ENCODE measurements at regions not wholly inside any gene's neighbourhood (a gene's known extent, or its start where the extent isn't known, plus 50 kb on each side); places are given as distances from the start of the nearest gene placed in this dataset.
A peak's percentile ranks its signal among the peaks of the same experiment; 100 is the strongest.
"Not testable (repeated sequence)": the region's sequence is repeated elsewhere in the genome, so short reads cannot be mapped to it uniquely, and the experiment has no call there.

- DNase-seq = peak; percentile 12
These were observed 91.8 kb upstream of the THUMPD2 start for GRCh38 chr2:39870871-39871270.

DNA sequence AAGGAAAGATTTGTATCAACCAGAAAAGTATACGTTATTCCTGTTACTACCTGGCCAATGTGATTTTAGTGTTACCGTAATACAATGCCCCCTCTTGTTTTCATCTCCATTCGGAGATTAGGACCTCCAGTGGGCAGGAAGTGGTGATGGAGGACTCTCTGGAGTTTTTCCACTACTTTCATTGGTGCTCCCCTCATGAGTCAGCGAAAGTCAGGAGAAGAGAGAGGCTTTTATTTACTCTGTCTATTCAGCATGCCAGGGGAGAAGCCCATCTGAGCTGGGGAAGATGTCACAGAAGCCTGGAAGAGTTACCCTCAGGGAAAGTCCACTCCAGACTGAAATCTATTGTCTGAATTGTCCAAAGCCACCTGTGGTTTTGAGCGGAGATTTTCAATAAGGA lies 88.2 kb upstream of the THUMPD2 start:
- DNase-seq = no peak

DNA sequence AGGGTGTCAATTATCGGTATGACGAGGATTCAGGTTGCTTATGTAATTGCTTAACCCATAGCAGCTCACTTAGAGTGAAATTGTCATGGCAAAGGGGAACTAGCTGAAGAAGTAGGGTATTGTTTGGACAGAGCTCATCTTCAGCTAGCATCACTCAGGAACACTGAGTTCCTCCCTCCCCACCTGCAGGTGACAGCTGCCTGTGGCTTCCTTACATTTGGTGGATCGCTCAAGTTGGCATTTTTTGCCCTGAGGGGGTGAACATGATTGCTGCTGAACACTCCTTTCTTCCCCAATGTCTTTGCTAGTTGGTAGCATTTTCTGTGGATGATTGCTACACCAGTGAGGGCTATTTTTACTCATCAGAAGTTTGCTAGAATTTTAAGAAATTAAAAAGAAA lies 86.7 kb upstream of the THUMPD2 start:
- no peak for DNase-seq

DNA sequence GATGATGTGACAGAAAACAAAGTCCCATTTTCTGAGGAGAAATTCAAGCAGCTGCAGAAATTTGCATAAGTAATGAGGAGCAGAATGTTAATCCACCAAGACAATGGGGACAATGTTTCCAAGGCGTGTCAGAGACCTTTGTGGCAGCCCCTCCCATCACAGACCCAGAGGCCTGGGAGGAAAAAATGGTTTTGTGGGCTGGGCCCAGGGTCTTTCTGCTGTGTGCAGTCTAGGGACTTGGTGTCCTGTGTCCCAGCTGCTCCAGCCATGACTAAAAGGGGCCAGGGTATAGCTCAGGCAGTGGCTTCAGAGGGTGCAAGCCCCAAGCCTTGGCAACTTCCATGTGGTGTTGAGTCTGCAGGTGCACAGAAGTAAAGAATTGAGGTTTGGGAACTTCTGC lies 84.6 kb upstream of the THUMPD2 start:
- DNase-seq = not testable (repeated sequence)

DNA sequence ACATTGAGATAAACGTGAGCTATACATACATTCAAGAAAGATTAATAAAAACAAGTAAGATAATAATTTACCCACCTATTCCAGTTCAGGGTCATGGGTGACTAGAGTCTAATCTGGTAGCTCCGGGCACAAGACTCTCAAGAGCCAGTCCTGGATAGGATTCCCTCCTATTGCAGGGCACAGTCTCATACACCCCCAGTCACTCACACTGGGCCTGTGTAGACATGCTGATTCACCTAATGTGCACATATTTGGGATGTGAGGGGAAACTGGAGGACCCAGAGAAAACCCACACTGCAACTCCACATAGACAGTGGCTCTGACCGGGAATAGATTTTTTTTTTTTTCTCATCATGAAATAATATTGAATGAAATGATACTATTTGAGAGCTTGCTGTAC lies 81.5 kb upstream of the THUMPD2 start:
- DNase-seq = no peak

- no peak for DNase-seq
These were observed 79.6 kb upstream of the THUMPD2 start for GRCh38 chr2:39858677-39859076.

DNA sequence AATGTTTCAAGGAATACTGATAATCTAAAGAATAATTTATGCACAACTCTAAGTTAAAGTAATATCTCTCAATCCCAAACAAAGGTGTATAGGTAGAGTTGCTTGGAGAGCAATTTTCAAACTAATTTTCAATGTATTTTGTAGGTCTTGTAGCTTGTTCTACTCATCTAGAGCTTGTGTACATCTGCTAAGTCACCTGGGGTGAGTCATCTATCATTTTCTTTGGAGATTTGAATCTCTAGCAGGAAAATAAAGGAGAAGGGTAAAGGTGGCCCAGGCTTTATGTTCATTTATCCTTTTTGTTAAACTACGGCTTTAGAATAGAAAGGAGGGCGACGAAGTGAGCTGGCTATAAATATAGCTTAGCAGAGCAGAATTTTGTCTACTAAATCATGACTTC lies 76.8 kb upstream of the THUMPD2 start:
- no peak for DNase-seq

- no peak for DNase-seq
These were observed 75.7 kb upstream of the THUMPD2 start for GRCh38 chr2:39854771-39855170.

GRCh38 chr2:39852831-39853230 lies 73.8 kb upstream of the THUMPD2 start:
- no peak for DNase-seq

DNA sequence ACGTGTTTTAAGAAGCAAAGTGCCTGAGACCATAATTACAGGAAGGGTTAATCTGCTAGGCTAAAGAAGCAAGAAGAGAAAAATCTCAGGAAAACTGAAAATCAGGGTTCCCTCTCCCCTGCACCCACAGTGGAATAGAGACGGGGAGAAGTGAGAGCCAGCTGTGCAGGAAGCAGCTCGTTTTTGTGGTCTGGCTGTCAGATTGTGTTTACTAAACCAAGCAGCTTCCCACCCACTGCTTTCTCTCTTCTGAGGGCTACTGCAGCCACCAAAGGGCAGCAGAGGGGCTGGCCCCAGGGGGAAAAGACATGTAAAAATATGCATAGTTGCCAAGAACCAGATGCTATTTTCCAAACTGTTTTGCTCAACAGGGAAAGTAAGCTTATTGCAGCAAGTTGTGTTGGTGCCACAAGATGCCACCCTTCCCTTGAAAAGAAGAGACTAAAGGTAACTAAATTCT lies 72.6 kb upstream of the THUMPD2 start:
- no peak for DNase-seq

- DNase-seq = no peak
These were observed 72.2 kb upstream of the THUMPD2 start for GRCh38 chr2:39851251-39851650.

DNA sequence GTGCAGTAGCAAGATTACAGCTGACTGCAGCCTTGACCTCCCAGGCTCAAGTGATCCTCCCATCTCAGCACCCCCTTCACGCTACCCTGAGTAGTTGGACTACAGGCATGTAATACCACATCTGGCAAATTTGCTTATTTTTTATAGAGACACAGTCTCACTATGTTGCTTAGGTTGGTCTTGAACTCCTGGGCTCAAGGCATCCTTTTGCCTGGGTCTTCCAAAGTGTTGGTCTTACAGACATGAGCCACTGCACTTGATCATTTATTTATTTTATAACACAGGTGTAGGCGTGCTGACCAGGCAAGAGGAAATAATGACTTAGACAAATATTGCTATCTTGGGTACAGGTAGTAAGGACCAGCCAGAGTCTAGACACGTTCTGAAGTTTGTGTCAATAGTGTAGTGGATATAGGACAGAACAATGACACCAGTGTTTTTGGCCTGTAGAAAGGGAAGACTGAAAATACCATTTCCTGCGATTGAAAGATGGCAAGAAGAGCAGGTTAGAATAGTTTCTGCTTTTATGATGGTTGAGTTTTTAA lies 71.0 kb upstream of the THUMPD2 start:
- DNase-seq = no peak

- no peak for DNase-seq
These were observed 70.0 kb upstream of the THUMPD2 start for GRCh38 chr2:39849064-39849463.

- DNase-seq = peak; percentile 34
These were observed 66.5 kb upstream of the THUMPD2 start for GRCh38 chr2:39845460-39846146.

DNA sequence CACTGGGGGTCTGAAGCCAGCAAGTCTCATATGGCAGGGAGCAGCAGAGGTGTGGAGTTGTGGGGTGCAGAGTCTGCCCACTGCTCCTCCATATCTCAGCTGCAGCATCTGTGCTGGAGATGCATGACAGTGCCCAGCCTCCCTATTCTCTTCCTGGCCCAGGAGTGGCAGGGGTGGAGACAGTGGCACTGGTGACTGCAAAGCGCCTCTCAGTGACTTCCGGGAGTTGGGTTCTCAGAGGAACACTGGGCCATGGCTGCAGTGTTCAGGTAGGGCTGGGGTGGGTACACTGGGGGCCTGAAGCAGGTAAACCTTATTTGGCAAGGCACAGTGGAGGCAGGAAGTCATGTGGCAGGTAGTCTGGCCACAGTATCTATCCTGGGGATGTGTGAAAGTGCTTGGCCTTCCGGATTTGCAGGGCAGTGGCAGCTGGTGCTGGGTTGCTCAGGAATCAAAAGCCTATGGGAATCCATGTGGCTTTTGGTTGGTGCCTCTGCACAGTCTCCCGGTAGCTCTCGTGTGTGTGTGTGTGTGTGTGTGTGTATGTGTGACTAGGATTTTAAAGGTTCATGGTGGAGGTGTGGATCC lies 60.3 kb upstream of the THUMPD2 start:
- no peak for DNase-seq

DNA sequence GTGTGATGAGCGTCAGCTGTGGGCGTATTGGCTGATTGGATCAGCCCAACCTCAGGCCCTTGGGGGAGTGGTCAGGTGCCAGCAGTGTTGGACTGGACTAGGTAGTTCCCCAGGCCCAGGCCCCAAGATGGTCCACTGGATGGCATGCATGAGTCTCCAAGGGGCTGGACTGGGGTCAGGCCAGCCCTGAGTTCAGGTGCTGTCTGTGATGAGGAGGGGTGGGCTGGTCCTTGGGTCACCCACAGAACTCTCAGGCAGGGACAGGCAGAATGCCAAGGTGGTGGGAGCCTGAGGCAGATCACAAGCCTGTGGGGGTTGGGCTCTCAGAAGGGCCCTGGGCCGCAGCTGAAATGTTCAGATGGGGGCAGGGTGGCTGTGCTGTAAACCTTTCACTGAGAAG lies 59.5 kb upstream of the THUMPD2 start:
- no peak for DNase-seq

- DNase-seq = peak; percentile 37
These were observed 58.9 kb upstream of the THUMPD2 start for GRCh38 chr2:39837856-39838453.

DNA sequence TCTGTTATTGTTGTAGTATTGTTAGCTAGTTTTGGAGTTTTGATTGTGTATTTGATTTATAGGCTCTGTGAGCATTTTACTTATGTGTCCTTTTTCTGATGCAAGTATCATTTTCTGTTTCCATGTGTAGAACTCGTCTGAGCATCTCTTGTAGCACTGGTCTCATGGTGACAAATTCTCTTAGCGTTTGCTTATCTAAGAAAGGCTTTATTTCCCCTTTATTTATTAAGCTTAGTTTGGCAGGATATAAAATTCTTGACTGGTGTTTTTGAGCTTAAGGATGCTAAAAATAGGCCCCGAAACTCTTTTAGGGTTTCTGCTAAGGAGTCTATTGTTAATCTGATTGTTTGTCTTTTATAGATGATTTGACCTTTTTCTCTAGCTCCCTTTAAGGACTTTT lies 57.6 kb upstream of the THUMPD2 start:
- DNase-seq = no peak

DNA sequence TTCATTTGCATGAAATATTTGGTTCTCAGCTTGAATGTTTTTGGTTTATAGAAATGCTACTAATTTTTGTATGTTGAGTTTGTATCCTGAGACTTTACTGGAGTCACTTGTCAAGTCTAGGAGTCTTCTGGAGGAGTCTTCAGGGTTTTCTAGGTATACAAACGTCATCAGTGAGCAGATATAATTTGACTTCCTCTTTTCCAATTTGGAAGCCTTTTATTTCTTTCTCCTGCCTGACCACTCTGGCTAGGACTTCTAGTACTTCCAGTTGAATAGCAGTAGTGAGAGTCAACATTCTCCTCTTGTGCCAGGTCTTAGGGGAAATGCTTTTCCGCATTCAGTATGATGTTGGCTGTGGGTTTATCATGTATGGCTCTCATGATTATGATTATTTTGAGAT lies 55.4 kb upstream of the THUMPD2 start:
- no peak for DNase-seq

DNA sequence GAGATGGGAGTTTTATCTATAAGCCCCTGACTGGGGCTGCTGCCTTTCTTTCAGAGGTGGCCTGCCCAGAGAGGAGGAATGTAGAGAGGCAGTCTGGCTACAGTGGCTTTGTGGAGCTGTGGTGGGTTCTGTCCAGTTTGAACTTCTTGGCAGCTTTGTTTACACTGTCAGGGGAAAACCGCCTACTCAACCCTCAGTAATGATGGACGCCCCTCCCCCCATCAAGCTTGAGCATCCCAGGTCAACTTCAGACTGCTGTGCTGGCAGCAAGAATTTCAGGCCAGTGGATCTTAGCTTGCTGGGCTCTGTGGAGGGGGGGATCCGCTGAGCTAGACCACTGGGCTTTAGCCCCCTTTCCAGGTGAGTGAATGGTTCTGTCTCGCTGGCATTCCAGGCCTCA lies 51.6 kb upstream of the THUMPD2 start:
- not testable (repeated sequence) for DNase-seq

Data from NCI-H226 (cell line).